ENCODE measurements at regions not wholly inside any gene's neighbourhood (a gene's known extent, or its start where the extent isn't known, plus 50 kb on each side); places are given as distances from the start of the nearest gene placed in this dataset.

DNA sequence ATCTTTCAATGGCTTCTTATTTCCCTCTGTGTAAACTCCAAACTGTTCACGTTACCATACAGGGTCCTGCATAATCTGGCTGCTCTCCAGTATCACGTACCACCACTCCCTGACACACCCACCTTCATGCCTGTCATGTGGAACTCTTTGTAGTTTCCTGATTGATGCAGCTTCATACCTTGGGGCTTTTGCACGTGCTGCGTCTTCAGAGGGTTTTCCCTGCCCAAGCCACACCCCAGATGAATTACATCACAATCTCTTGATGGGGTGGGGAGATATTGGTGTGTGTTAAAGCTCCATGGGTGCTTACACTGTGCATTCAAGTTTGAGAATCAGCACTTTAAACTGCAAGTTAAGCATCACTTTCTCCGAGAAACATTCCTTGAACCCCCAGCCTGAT is 101.9 kb downstream of the CT47B1 start:
- TF ChIP-seq, protein P1, sequence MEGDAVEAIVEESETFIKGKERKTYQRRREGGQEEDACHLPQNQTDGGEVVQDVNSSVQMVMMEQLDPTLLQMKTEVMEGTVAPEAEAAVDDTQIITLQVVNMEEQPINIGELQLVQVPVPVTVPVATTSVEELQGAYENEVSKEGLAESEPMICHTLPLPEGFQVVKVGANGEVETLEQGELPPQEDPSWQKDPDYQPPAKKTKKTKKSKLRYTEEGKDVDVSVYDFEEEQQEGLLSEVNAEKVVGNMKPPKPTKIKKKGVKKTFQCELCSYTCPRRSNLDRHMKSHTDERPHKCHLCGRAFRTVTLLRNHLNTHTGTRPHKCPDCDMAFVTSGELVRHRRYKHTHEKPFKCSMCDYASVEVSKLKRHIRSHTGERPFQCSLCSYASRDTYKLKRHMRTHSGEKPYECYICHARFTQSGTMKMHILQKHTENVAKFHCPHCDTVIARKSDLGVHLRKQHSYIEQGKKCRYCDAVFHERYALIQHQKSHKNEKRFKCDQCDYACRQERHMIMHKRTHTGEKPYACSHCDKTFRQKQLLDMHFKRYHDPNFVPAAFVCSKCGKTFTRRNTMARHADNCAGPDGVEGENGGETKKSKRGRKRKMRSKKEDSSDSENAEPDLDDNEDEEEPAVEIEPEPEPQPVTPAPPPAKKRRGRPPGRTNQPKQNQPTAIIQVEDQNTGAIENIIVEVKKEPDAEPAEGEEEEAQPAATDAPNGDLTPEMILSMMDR (IDR thresholded peaks at IDR 0.05 in 4 of 5, conservative IDR thresholded peaks at IDR 0.05 in 1 of 5): no peak
- no peak for TF ChIP-seq POLR2A (IDR thresholded peaks at IDR 0.05)

Data from gastrocnemius medialis (tissue), 4 donors.